ENCODE measurements at regions not wholly inside any gene's neighbourhood (a gene's known extent, or its start where the extent isn't known, plus 50 kb on each side); places are given as distances from the start of the nearest gene placed in this dataset.

- Histone ChIP-seq H3K4me3 (no peak overlapping the region), H3K9me3 (no peaks in the 10 kb centered on the region), H3K27me3 (no peaks in the 10 kb centered on the region), H3K4me1 (no peaks in the 10 kb centered on the region), H3K27ac (no peak overlapping the region), H3K36me3 (no peaks in the 10 kb centered on the region)
- peak in 1 of 3 donors; percentile 32 for DNase-seq
- TF ChIP-seq CTCF (IDR thresholded peaks at IDR 0.05), result no peak
- no peak for TF ChIP-seq POLR2A (IDR thresholded peaks at IDR 0.05)
Measured at GRCh38 chr19:29385191-29385795, 140.5 kb upstream of the VSTM2B start.

DNA sequence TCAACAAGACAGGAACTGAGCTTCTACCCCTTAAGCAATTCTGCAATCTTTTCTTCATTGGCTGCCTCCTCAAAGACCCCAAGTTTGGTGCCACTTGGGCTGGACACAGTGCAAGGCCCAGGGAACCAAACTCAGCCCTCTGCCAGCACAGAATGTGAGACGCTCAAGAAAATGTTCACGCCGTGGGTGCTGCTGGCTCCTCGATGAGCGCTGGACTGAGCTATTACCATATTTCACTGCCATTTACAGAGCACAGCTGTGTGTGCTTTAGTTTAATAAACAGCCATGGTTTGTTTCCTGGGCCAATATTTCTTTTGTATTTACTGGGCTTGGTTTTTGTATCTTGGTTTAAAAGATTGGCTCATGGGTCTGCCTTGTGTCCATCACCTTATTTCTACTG is 138.8 kb upstream of the VSTM2B start:
- DNase-seq, result peak in 1 of 3 donors; percentile 11
- TF ChIP-seq CTCF (IDR thresholded peaks at IDR 0.05) (no peak), POLR2A (IDR thresholded peaks at IDR 0.05) (no peak)
- no peaks in the 10 kb centered on the region for H3K4me1 ChIP-seq

GRCh38 chr19:29387586-29387985 is 138.2 kb upstream of the VSTM2B start:
- Histone ChIP-seq H3K27me3 (no peaks in the 10 kb centered on the region), H3K36me3 (no peaks in the 10 kb centered on the region), H3K9me3 (no peaks in the 10 kb centered on the region), H3K27ac (no peak overlapping the region), H3K4me3 (no peak overlapping the region), H3K4me1 (no peaks in the 10 kb centered on the region)
- TF ChIP-seq CTCF (IDR thresholded peaks at IDR 0.05), result no peak
- TF ChIP-seq POLR2A (IDR thresholded peaks at IDR 0.05), result no peak
- DNase-seq, result no peak

More for the DNA sequence above, 138.8 kb upstream of the VSTM2B start:
- Histone ChIP-seq H3K4me3 (no peak overlapping the region), H3K27me3 (no peaks in the 10 kb centered on the region), H3K36me3 (no peaks in the 10 kb centered on the region), H3K9me3 (no peaks in the 10 kb centered on the region), H3K27ac (no peak overlapping the region)

DNA sequence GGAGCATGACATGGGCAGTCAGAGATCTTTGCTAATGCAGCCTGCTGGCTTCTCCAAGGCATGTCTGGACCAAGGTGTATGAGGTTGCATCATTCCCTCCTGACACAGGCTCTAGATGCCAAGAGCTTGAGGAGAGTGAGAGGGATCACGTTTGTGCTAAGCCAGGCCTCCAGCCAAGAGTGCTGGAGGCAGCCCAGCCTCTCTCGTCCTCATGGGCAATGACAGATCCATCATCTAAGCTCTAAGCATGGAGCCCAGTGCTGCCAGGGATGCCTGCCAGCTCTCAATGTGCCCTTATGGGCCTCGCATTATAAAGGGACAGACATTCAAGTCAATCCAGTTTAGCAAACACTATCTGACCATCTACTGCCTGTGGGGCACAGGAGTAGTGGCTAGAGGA is 136.3 kb upstream of the VSTM2B start:
- no peaks in the 10 kb centered on the region for H3K27me3 ChIP-seq
- H3K4me1 ChIP-seq, result no peaks in the 10 kb centered on the region
- TF ChIP-seq CTCF (IDR thresholded peaks at IDR 0.05) (no peak), POLR2A (IDR thresholded peaks at IDR 0.05) (no peak)
- H3K27ac ChIP-seq, result no peak overlapping the region
- H3K4me3 ChIP-seq, result no peak overlapping the region
- H3K9me3 ChIP-seq, result no peaks in the 10 kb centered on the region
- no peaks in the 10 kb centered on the region for H3K36me3 ChIP-seq
- no peak for DNase-seq

DNA sequence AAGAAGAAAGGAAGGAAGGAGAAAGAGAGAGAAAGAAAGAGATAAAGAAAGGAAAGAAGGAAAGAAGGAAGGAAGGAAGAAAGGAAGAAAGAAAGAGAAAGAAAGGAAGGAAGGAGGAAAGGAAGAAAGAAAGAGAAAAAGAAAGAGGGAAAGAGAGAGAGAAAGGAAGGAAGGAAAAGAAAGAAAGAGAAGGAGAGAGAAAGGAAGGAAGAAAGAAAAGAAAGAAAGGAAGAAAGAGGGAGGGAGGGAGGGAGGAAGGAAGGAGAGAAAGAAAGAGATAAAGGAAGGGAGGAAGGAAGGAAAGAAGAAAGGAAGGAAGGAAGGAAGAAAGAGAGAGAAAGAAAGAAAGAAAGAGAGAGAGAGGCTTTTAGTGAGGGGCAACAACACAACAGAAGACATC is 135.1 kb upstream of the VSTM2B start:
- Histone ChIP-seq H3K27ac (no peak overlapping the region), H3K4me1 (no peaks in the 10 kb centered on the region), H3K4me3 (no peak overlapping the region), H3K27me3 (no peaks in the 10 kb centered on the region), H3K36me3 (no peaks in the 10 kb centered on the region), H3K9me3 (no peaks in the 10 kb centered on the region)
- no peak for TF ChIP-seq POLR2A (IDR thresholded peaks at IDR 0.05)
- no peak for TF ChIP-seq CTCF (IDR thresholded peaks at IDR 0.05)
- DNase-seq, result no peak

All from Peyer's patch (tissue), 4 donors.